Ramos (cell line): ENCODE measurements at regions not wholly inside any gene's neighbourhood (a gene's known extent, or its start where the extent isn't known, plus 50 kb on each side); places are given as distances from the start of the nearest gene placed in this dataset.
"Not testable (repeated sequence)": the region's sequence is repeated elsewhere in the genome, so short reads cannot be mapped to it uniquely, and the experiment has no call there.

ENCODE experiments used
- in situ Hi-C: fragments of 300-500 bp; cut with MboI; formaldehyde crosslinking; loops from one replicate; pipeline ENCODE4 v1.14.3; 2022; ENCODE audit warnings: low sequenced_read_pairs; ENCODE audit not compliant: unreplicated experiment

GRCh38 chr10:65416094-65416493 lies 1509.7 kb upstream of the LRRTM3 start:
- in situ Hi-C loops = no loop called here

- in situ Hi-C loops = no loop called here
Observed at GRCh38 chr10:65419629-65420028, 1506.2 kb upstream of the LRRTM3 start.

- in situ Hi-C loops = no loop called here
Observed at GRCh38 chr10:65423043-65423442, 1502.8 kb upstream of the LRRTM3 start.

GRCh38 chr10:65429381-65429780 lies 1496.5 kb upstream of the LRRTM3 start:
- in situ Hi-C loops = not testable (repeated sequence)

GRCh38 chr10:65430979-65431378 lies 1494.9 kb upstream of the LRRTM3 start:
- in situ Hi-C loops = no loop called here

GRCh38 chr10:65470986-65471385 lies 1454.8 kb upstream of the LRRTM3 start:
- in situ Hi-C loops = no loop called here

- in situ Hi-C loops = no loop called here
Observed at GRCh38 chr10:65482848-65483247, 1443.0 kb upstream of the LRRTM3 start.

- in situ Hi-C loops = no loop called here
Observed at GRCh38 chr10:65491799-65492198, 1434.0 kb upstream of the LRRTM3 start.

GRCh38 chr10:65496541-65496940 lies 1429.3 kb upstream of the LRRTM3 start:
- in situ Hi-C loops = no loop called here

- in situ Hi-C loops = no loop called here
Observed at GRCh38 chr10:65497837-65498236, 1428.0 kb upstream of the LRRTM3 start.

- in situ Hi-C loops = no loop called here
Observed at GRCh38 chr10:65500716-65501115, 1425.1 kb upstream of the LRRTM3 start.

- in situ Hi-C loops = no loop called here
Observed at GRCh38 chr10:65501259-65501658, 1424.6 kb upstream of the LRRTM3 start.

GRCh38 chr10:65518379-65518778 lies 1407.5 kb upstream of the LRRTM3 start:
- in situ Hi-C loops = no loop called here

GRCh38 chr10:65528986-65529385 lies 1396.8 kb upstream of the LRRTM3 start:
- in situ Hi-C loops = no loop called here

- in situ Hi-C loops = no loop called here
Observed at GRCh38 chr10:65531545-65531944, 1394.3 kb upstream of the LRRTM3 start.

- in situ Hi-C loops = no loop called here
Observed at GRCh38 chr10:65534771-65535170, 1391.1 kb upstream of the LRRTM3 start.

- in situ Hi-C loops = no loop called here
Observed at GRCh38 chr10:65544756-65545155, 1381.1 kb upstream of the LRRTM3 start.

GRCh38 chr10:65548001-65548400 lies 1377.8 kb upstream of the LRRTM3 start:
- in situ Hi-C loops = no loop called here

- in situ Hi-C loops = no loop called here
Observed at GRCh38 chr10:65550761-65551160, 1375.1 kb upstream of the LRRTM3 start.

GRCh38 chr10:65555192-65555591 lies 1370.6 kb upstream of the LRRTM3 start:
- in situ Hi-C loops = no loop called here

GRCh38 chr10:65556006-65556405 lies 1369.8 kb upstream of the LRRTM3 start:
- in situ Hi-C loops = no loop called here

- in situ Hi-C loops = no loop called here
Observed at GRCh38 chr10:65559369-65559768, 1366.5 kb upstream of the LRRTM3 start.

GRCh38 chr10:65565246-65565645 lies 1360.6 kb upstream of the LRRTM3 start:
- in situ Hi-C loops = no loop called here
